Colonic mucosa (tissue), 4 donors: ENCODE measurements at regions not wholly inside any gene's neighbourhood (a gene's known extent, or its start where the extent isn't known, plus 50 kb on each side); places are given as distances from the start of the nearest gene placed in this dataset.

Experiments used
- DNase-seq: peaks from one replicate; pipeline ENCODE4 v3.0.0-alpha.2; 2020
- H3K27ac ChIP-seq: fragments of 200-600 bp; one replicate; pipeline ENCODE4 v1.8.0; 2021
- H3K27me3 ChIP-seq: fragments of 200-600 bp; one replicate; pipeline ENCODE4 v1.8.0; 2021
- H3K36me3 ChIP-seq: fragments of 200-600 bp; one replicate; pipeline ENCODE4 v1.8.0; 2021
- H3K4me1 ChIP-seq: fragments of 200-600 bp; one replicate; pipeline ENCODE4 v1.8.0; 2021; ENCODE audit warnings: mild to moderate bottlenecking
- H3K4me3 ChIP-seq: fragments of 200-600 bp; one replicate; pipeline ENCODE4 v1.8.0; 2021
- H3K9ac ChIP-seq, 2 donors: one replicate each; pipeline ENCODE4 v1.7.0; 2013; ENCODE audit warnings: control low read depth in 2 of 2, low read depth in 2 of 2, low read length in 2 of 2
- H3K9me3 ChIP-seq: fragments of 200-600 bp; one replicate; pipeline ENCODE4 v1.8.0; 2021
- intact Hi-C: fragments of 100-400 bp; cut with DNase I; formaldehyde crosslinking; loops from one replicate; pipeline ENCODE4 v1.14.1; 2022
- TF ChIP-seq, protein P1 (sequence below): fragments of 200-600 bp; IDR thresholded peaks from one replicate; pipeline ENCODE4 v1.8.0; 2022; ENCODE audit warnings: antibody characterized with exemption, mild to moderate bottlenecking
- donor health status: healthy.
- donor health status: DM: no; HTN: no; CAD: no.
- donor health status: DM: no; HTN: no; CAD: no.

- Histone ChIP-seq H3K27ac (no peak overlapping the region), H3K36me3 (no peaks in the 10 kb centered on the region), H3K9ac (no peak overlapping the region), H3K4me3 (no peak overlapping the region), H3K27me3 (no peaks in the 10 kb centered on the region), H3K4me1 (no peaks in the 10 kb centered on the region), H3K9me3 (no peaks in the 10 kb centered on the region)
- TF ChIP-seq, protein P1, sequence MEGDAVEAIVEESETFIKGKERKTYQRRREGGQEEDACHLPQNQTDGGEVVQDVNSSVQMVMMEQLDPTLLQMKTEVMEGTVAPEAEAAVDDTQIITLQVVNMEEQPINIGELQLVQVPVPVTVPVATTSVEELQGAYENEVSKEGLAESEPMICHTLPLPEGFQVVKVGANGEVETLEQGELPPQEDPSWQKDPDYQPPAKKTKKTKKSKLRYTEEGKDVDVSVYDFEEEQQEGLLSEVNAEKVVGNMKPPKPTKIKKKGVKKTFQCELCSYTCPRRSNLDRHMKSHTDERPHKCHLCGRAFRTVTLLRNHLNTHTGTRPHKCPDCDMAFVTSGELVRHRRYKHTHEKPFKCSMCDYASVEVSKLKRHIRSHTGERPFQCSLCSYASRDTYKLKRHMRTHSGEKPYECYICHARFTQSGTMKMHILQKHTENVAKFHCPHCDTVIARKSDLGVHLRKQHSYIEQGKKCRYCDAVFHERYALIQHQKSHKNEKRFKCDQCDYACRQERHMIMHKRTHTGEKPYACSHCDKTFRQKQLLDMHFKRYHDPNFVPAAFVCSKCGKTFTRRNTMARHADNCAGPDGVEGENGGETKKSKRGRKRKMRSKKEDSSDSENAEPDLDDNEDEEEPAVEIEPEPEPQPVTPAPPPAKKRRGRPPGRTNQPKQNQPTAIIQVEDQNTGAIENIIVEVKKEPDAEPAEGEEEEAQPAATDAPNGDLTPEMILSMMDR = no peak
- DNase-seq = no peak
- intact Hi-C loops = no loop called here
Observed at GRCh38 chr4:52260514-52261210, 209.6 kb downstream of the SPATA18 start.

- Histone ChIP-seq H3K9ac (no peak overlapping the region), H3K27me3 (no peaks in the 10 kb centered on the region), H3K36me3 (no peaks in the 10 kb centered on the region), H3K9me3 (no peaks in the 10 kb centered on the region), H3K4me1 (no peaks in the 10 kb centered on the region), H3K27ac (no peak overlapping the region), H3K4me3 (no peak overlapping the region)
- DNase-seq = no peak
- TF ChIP-seq, protein P1 = no peak
- intact Hi-C loops = no loop called here
Observed at GRCh38 chr4:52263607-52264006, 212.5 kb downstream of the SPATA18 start.

DNA sequence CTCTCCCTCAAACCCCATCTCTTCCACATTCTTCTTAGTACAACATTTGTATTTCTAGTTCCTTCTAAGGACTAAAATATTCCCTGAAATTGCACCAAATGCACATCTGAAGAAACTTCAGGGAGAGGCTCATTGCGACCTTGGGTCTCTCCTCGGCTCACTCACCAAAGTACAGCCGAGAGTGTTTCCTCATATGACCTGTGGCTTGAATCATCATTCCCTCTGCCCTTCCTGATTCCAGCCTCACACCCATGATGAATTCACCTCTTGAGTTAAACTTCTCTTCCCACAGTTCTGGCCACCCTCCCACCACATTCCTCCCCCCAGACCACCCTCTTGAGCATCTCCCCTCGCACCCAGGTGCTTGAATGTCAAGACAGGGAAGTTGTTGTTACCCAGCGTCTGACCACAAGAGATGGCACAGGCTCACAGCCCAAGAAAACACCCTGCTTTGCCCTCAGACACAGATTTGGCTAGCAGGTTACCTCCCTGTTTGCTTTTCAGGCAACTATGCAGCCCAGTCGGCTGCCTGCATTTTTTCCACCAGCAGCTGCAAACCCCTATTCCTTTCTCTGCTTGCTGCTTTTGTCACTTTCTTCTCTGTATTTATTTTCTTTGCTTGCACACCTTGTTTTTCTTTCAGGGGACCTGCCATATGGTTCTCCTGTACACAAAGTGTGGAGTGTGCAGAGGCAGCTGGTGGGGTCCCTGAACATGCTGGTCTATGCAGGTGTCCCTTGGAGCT is 214.8 kb downstream of the SPATA18 start:
- intact Hi-C loops = no loop called here
- TF ChIP-seq, protein P1 = no peak
- Histone ChIP-seq H3K27ac (no peak overlapping the region), H3K27me3 (no peaks in the 10 kb centered on the region), H3K9me3 (no peaks in the 10 kb centered on the region), H3K36me3 (no peaks in the 10 kb centered on the region), H3K9ac (no peak overlapping the region), H3K4me1 (no peaks in the 10 kb centered on the region), H3K4me3 (no peak overlapping the region)
- no peak for DNase-seq

DNA sequence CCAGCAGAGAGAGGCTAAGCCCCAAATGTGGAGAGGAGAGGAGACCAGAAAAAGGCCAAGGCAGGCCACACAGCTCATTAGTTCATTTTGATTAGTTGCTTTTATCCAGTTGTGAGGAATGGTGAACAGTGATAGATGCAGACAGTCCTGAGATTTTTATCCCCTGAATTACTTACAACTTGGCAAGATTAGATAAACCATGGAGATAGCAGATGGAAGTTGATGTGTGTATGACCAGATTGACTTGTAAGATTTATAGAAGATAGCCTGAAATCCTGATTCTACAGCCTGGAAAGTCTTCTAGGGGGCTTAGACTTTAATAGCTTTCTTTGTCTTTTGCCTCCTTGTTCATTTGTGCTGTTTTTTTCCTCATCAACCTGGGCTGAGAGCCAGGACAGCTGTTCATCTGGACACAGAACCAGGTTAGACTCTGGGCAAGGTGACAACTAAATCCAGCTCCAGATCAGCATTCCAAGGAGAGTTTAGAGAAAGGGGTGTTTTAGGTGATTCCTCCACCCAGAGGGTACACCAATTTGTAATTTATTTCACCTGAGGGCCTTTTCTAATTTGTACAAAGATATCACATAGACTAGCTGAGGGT is 215.5 kb downstream of the SPATA18 start:
- TF ChIP-seq, protein P1 = no peak
- DNase-seq = no peak
- Histone ChIP-seq H3K9ac (no peak overlapping the region), H3K4me3 (no peak overlapping the region), H3K27me3 (no peaks in the 10 kb centered on the region), H3K36me3 (no peaks in the 10 kb centered on the region), H3K4me1 (no peaks in the 10 kb centered on the region), H3K9me3 (no peaks in the 10 kb centered on the region), H3K27ac (no peak overlapping the region)
- intact Hi-C loops = no loop called here

DNA sequence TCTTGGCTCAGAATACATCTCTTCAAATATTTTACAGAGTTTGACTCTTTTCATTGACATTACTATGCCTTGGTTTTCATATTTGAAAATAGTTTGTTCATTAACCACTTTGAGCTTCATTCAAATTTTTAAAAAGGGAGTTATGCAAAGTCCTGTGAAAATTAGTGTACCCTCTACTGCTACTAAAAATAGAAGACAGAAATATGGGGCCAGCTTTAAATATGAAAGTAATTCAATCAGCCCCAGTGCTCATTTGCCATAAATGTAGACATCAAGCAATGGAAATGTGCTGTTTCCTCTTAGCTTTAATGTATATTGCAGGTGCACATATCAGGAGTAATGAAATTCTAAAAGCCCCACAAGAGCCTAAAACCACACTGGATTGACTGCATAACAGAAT is 218.7 kb downstream of the SPATA18 start:
- TF ChIP-seq, protein P1 = no peak
- Histone ChIP-seq H3K27me3 (no peaks in the 10 kb centered on the region), H3K4me3 (no peak overlapping the region), H3K27ac (no peak overlapping the region), H3K36me3 (no peaks in the 10 kb centered on the region), H3K9me3 (no peaks in the 10 kb centered on the region), H3K9ac (no peak overlapping the region), H3K4me1 (no peaks in the 10 kb centered on the region)
- DNase-seq = no peak
- intact Hi-C loops = no loop called here
